ENCODE measurements at regions not wholly inside any gene's neighbourhood (a gene's known extent, or its start where the extent isn't known, plus 50 kb on each side); places are given as distances from the start of the nearest gene placed in this dataset.

DNA sequence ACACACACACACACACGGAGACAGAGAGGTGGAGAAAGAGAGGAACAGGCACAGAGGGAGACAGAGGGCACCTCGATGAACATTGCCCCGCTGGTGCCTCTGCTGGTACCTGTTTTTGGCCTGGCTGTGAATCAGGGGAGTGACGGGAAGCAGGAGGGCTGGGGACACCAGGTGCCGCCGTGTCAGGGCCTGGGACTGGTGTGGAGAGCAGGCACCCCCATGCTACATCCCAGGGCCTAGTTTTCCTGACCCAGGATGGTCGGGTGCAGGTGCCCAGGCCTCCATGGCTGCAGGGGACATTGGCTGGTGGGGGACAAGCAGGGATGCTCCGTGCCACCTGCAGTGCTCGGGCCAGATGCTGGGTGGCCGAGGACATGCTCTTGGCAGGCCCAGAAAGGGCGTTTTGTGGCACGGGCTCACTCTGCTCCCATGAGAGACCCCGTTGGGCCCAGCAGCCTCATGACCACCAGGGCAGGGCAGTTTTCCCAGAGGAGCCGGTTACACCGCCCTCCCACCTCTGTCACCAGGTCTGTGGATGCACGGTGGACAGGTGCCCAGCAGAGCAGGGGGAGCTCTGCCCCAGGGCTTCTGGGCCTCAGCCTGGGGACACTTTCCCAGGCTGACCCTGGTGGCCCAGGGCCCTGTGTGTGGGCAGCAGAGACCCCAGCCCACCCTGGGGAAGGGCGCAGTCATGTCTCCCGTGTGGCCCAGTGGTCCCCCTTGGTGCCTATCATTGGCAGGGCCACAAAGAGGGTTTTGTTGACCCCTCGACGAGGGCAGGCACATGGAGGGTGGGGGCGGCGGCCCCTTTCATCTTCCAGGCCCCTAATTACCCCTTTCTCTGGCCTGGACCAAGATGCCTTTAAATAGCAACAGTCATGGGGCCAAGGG lies 207.5 kb upstream of the RTL1 start:
- no peak overlapping the region for H3K4me3 ChIP-seq (ENCODE audit: low read depth, low read length)
- TF ChIP-seq, protein P1, sequence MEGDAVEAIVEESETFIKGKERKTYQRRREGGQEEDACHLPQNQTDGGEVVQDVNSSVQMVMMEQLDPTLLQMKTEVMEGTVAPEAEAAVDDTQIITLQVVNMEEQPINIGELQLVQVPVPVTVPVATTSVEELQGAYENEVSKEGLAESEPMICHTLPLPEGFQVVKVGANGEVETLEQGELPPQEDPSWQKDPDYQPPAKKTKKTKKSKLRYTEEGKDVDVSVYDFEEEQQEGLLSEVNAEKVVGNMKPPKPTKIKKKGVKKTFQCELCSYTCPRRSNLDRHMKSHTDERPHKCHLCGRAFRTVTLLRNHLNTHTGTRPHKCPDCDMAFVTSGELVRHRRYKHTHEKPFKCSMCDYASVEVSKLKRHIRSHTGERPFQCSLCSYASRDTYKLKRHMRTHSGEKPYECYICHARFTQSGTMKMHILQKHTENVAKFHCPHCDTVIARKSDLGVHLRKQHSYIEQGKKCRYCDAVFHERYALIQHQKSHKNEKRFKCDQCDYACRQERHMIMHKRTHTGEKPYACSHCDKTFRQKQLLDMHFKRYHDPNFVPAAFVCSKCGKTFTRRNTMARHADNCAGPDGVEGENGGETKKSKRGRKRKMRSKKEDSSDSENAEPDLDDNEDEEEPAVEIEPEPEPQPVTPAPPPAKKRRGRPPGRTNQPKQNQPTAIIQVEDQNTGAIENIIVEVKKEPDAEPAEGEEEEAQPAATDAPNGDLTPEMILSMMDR (IDR thresholded peaks at IDR 0.05; ENCODE audit: insufficient read depth, low read depth, low read length) = no peak
- no peak for DNase-seq (ENCODE audit: low read depth)

DNA sequence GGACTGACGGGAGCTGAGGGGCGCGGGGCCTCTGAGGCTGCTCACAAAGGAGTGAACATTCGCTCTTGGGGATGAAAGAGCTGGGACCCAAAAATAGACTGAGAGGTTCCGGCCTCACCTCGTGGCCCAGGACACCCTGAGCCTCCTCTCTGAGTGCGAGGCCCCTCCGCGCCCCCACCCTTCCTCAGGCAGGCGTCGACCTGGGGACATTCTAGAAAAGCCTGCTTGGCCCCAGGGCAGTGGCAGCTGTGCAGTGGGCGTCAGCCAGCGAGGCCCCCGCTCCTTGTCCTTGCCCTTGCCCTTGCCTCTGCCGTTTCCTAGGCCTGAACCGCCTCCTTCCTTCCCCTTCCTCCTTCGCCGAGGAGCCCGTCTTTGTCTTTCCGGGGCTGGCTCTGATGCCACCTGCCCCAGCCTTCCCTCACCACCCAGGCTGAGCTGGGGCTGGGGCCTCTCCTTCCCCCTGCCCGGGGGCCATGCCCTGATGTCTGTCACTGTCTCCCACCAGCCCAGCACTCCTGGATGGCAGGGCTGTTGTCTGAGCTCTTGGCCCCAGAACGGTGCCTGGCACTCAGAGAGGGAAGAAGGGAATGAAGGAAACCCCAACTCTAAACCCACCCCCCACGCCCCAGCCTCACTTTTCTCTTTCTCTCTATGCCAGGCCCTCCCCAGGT lies 208.2 kb upstream of the RTL1 start:
- TF ChIP-seq, protein P1 (IDR thresholded peaks at IDR 0.05; ENCODE audit: insufficient read depth, low read depth, low read length) = no peak

DNA sequence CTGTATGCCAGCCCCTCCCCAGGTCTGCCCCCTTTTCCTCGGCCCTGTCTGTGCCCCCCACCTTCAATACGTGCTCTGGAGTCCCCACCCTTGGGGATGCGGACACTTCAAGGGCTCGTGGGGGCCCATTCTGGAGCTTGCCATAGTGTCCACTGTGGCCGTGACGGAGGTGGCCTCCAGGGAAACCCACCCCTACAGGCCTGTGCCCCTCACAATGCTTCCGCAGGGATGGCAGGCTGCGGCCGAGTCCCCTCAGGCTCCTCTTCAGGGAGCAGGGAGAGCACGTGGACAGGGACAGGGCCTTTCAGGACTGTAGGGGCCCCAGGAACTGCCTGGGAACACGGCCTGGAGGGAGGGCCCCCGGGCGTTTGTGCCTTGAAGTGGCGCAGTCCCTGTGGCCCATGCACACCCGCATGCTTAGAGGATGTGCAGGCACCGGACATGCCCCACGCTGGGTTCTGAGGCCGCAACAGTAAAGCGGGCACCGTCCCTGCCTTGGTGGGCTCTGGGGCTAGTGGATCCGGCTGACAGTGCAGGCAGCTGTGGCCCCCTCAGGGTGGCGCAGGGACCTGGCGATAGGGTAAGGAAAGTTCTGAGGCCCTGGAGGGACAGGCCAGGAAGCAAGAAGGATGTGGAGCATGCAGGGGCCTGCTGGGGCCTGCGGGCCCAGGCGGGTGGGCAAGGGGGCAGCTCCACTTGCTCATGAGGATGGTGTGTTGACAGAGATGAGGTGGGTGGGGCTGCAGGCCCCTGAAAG lies 209.0 kb upstream of the RTL1 start:
- DNase-seq (ENCODE audit: low read depth) = no peak
- no peak overlapping the region for H3K4me3 ChIP-seq (ENCODE audit: low read depth, low read length)
- TF ChIP-seq, protein P1 (IDR thresholded peaks at IDR 0.05; ENCODE audit: insufficient read depth, low read depth, low read length) = no peak

More for the DNA sequence above, 208.2 kb upstream of the RTL1 start:
- no peak for DNase-seq (ENCODE audit: low read depth)
- H3K4me3 ChIP-seq (ENCODE audit: low read depth, low read length) = no peak overlapping the region

DNA sequence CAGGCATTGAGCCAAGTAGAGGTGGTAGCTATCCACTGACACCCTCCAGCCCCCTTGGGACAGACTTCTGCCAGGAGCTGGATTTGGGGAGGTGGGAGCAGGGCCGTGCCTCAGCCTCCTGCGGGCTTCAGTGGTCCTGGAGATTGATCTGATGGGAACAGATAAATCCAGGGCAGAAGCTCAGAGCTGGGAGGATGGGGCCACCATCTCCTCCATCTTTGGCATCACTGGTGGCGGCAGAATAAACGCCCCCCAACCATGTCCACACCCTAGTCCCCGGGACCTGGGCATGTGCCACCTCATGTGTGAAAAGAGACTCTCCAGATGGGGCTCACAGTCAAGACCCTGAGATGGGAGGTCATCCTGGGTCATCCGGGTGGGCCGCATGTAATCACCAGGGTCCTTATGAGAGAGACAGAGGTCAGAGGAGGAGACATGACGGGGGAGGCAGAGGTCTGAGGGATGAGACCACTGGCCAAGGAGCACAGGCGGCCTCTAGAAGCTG lies 209.6 kb upstream of the RTL1 start:
- H3K4me3 ChIP-seq (ENCODE audit: low read depth, low read length) = no peak overlapping the region
- no peak for DNase-seq (ENCODE audit: low read depth)
- TF ChIP-seq, protein P1 (IDR thresholded peaks at IDR 0.05; ENCODE audit: insufficient read depth, low read depth, low read length) = no peak

DNA sequence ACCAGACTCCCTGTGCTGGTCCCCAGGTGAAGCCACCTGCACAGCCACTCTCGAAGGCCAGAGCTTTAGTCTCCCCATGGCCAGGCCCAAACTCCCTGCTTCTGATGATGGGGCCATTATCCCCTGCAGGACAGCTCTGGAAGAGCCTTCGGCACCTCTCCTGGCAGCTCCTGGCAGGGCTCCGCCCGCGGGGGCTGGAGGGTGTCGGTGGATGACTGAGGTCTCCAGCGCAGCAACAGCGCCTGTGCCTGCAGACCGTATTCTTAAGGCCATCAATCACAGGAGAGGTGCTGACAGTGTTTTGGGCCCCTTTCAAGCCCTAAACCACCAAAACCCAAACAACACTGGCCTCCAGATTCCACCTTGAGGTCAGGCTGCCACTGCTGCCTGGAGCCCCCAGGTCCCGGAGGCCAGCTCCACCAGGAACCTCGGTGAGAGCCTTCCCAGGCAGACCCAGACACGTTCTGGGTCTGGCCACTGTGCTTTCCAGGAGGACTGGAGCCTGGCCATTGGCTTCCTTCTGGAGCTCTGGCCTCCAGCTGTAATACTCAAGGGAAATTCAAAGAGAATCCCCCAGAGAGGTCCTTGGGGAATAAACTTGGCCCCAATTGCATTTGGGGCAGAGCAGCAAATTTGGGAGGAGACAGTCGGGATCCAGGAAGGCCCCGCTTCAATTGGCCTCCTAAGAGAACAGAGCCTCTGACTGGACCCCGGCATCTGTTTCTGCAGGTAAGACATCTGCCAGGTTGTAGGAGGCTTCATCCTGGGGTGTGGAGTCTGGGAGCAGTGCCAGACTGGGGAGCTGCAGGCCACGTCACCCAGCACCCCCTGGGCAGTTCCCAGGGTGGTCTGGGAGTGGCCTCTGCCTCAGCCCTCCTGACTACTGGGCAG lies 210.6 kb upstream of the RTL1 start:
- TF ChIP-seq, protein P1 (IDR thresholded peaks at IDR 0.05; ENCODE audit: insufficient read depth, low read depth, low read length) = no peak
- no peak for DNase-seq (ENCODE audit: low read depth)
- H3K4me3 ChIP-seq (ENCODE audit: low read depth, low read length) = no peak overlapping the region
